ENCODE measurements at regions not wholly inside any gene's neighbourhood (a gene's known extent, or its start where the extent isn't known, plus 50 kb on each side); places are given as distances from the start of the nearest gene placed in this dataset.

- TF ChIP-seq EZH2 (IDR thresholded peaks at IDR 0.05; ENCODE audit: low read length, missing control alignments) (no peak), CTCF (conservative IDR thresholded peaks at IDR 0.05 in 1 of 2, IDR thresholded peaks at IDR 0.05 in 1 of 2; ENCODE audit: low read depth in 1 of 2, low read length in 2 of 2) (no peak)
Measured at GRCh38 chr2:145059343-145059742, 539.4 kb upstream of the ZEB2 start.

Data from fibroblast of lung (primary cell).